HCT116 (cell line): ENCODE measurements at regions not wholly inside any gene's neighbourhood (a gene's known extent, or its start where the extent isn't known, plus 50 kb on each side); places are given as distances from the start of the nearest gene placed in this dataset.

Source experiments
- ATAC-seq: fragments of 200-7000 bp; cut with Tn5 transposase; 2 replicates; pipeline ENCODE4 v1.9.1; 2020; ENCODE audit warnings: mild to moderate bottlenecking, moderate library complexity
- BruUV-seq: library from RNA; stranded (reverse); fragments of 400-500 nt; replicated peaks from 2 replicates; lab custom pipeline; 2021; lab: Mats Ljungman, UMichigan
- CTCF ChIA-PET: fragments of 300-600 bp; sonication (Branson Sonifier 250); formaldehyde crosslinking; loops from one replicate; lab custom pipeline; 2021; ENCODE audit warnings: antibody characterized with exemption; lab: Charles Lee
- POLR2A ChIA-PET: fragments of 300-600, 350-600 bp; sonication (Branson Sonifier 250); formaldehyde crosslinking; loops from one replicate; lab custom pipeline; 2021; ENCODE audit warnings: antibody characterized with exemption; lab: Charles Lee
- RAD21 ChIA-PET, 2 experiments: fragments of 300-600 bp; sonication (Branson Sonifier 250); formaldehyde crosslinking; loops; one replicate each; lab custom pipeline; 2023; ENCODE audit warnings: low total read pairs in 2 of 2; ENCODE audit not compliant: uncharacterized antibody in 2 of 2, unreplicated experiment in 2 of 2, low non-redundant PET in 1 of 2; lab: Charles Lee
- DNase-seq: peaks from one replicate; pipeline ENCODE4 v3.0.0-alpha.2; 2010; ENCODE audit warnings: low read depth, low spot score
- H2AFZ ChIP-seq: fragments of 200-600 bp; shearing (Covaris generic), sonication (generic); 2 replicates; pipeline ENCODE4 v1.6.1; 2017; ENCODE audit warnings: low read depth, mixed run types, mixed read lengths, antibody characterized with exemption, low read length; ENCODE audit not compliant: poor library complexity, severe bottlenecking
- H3K27ac ChIP-seq: 2 replicates; pipeline ENCODE4 v1.5.1; 2012; ENCODE audit warnings: low read depth, low read length
- H3K27me3 ChIP-seq: fragments of 200-600 bp; sonication (generic); 2 replicates; pipeline ENCODE4 v1.6.1; 2016; ENCODE audit warnings: mixed run types, low read length, mixed read lengths; ENCODE audit not compliant: insufficient read depth
- H3K36me3 ChIP-seq, 2 experiments: fragments of 200-500 bp in 1 of 2; fragments of 200-600 bp in 1 of 2; sonication (Bioruptor generic) in 1 of 2; sonication (generic) in 1 of 2; 2 replicates each; pipeline versions ENCODE4 v1.5.1 to v1.6.1; 2014 to 2016; ENCODE audit warnings: low read length in 2 of 2, inconsistent platforms in 1 of 2, mixed read lengths in 1 of 2, mixed run types in 1 of 2; ENCODE audit not compliant: insufficient read depth in 2 of 2, control insufficient read depth in 1 of 2
- H3K4me1 ChIP-seq, 2 experiments: fragments of 200-600 bp in 1 of 2; sonication (generic) in 1 of 2; 2 replicates each; pipeline versions ENCODE4 v1.5.1 to v1.6.1; 2012 to 2017; ENCODE audit warnings: low read length in 2 of 2, inconsistent platforms in 1 of 2, mild to moderate bottlenecking in 1 of 2, mixed read lengths in 1 of 2, mixed run types in 1 of 2, moderate library complexity in 1 of 2; ENCODE audit not compliant: insufficient read depth in 2 of 2, control insufficient read depth in 1 of 2
- H3K4me2 ChIP-seq: fragments of 200-600 bp; sonication (generic); 2 replicates; pipeline ENCODE4 v1.6.1; 2017; ENCODE audit warnings: mixed run types, low read length, mixed read lengths
- H3K4me3 ChIP-seq, 2 experiments: fragments of 200-600 bp in 1 of 2; sonication (generic) in 1 of 2; replicated peaks in 1 of 2; 2 replicates each; pipeline ENCODE4 v1.5.1; 2011 to 2016; ENCODE audit warnings: low read length in 2 of 2, control low read depth in 1 of 2, low read depth in 1 of 2, mild to moderate bottlenecking in 1 of 2, mixed read lengths in 1 of 2, mixed run types in 1 of 2
- H3K79me2 ChIP-seq: fragments of 200-600 bp; sonication (generic); 2 replicates; pipeline ENCODE4 v1.6.1; 2017; ENCODE audit warnings: mild to moderate bottlenecking, mixed run types, low read length, moderate library complexity, mixed read lengths; ENCODE audit not compliant: insufficient read depth
- H3K9ac ChIP-seq: fragments of 200-600 bp; sonication (generic); 2 replicates; pipeline ENCODE4 v1.6.1; 2016; ENCODE audit warnings: low read length, mixed read lengths
- H3K9me2 ChIP-seq: fragments of 200-600 bp; sonication (generic), shearing (Covaris generic); 2 replicates; pipeline ENCODE4 v1.6.1; 2017; ENCODE audit warnings: mixed run types, mild to moderate bottlenecking, moderate library complexity; ENCODE audit not compliant: insufficient read depth
- H3K9me3 ChIP-seq, 2 experiments: fragments of 200-500 bp in 1 of 2; fragments of 200-600 bp in 1 of 2; sonication (Bioruptor generic) in 1 of 2; sonication (generic) in 1 of 2; 2 replicates each; pipeline ENCODE4 v1.6.1; 2014 to 2017; ENCODE audit warnings: low read length in 2 of 2, mixed read lengths in 2 of 2, inconsistent platforms in 1 of 2, low read depth in 1 of 2, mild to moderate bottlenecking in 1 of 2, mixed run types in 1 of 2, moderate library complexity in 1 of 2; ENCODE audit not compliant: control insufficient read depth in 1 of 2, insufficient read depth in 1 of 2
- H4K20me1 ChIP-seq: fragments of 200-600 bp; sonication (generic), shearing (Covaris generic); 2 replicates; pipeline ENCODE4 v1.6.1; 2017; ENCODE audit warnings: mixed run types, mild to moderate bottlenecking, moderate library complexity; ENCODE audit not compliant: insufficient read depth
- CBX3 ChIP-seq: IDR thresholded peaks from 2 replicates; pipeline ENCODE4 v1.6.1; 2012; ENCODE audit warnings: low read depth
- ELF1 ChIP-seq: IDR thresholded peaks from 2 replicates; pipeline ENCODE4 v1.6.1; 2012; ENCODE audit warnings: low read depth, borderline replicate concordance
- FOSL1 ChIP-seq: IDR thresholded peaks from 2 replicates; pipeline ENCODE4 v1.6.1; 2012; ENCODE audit warnings: low read depth
- POLR2AphosphoS5 ChIP-seq: IDR thresholded peaks from 2 replicates; pipeline ENCODE4 v1.6.1; 2011; ENCODE audit warnings: mild to moderate bottlenecking, low read depth, low read length, moderate library complexity
- RAD21 ChIP-seq: IDR thresholded peaks from 2 replicates; pipeline ENCODE4 v1.6.1; 2012; ENCODE audit warnings: low read depth, mild to moderate bottlenecking
- ZFX ChIP-seq: fragments of 450-650 bp; IDR thresholded peaks from 2 replicates; pipeline ENCODE4 v1.6.1; 2017
- ZNF274 ChIP-seq: fragments of 200-500 bp; sonication (Bioruptor generic); IDR thresholded peaks from 2 replicates; pipeline ENCODE4 v1.6.1; 2014; ENCODE audit warnings: mild to moderate bottlenecking, low read depth, low read length, inconsistent platforms
- intact Hi-C: fragments of 100-400 bp; cut with micrococcal nuclease; formaldehyde crosslinking; loops from 2 replicates; pipeline ENCODE4 v1.10.0; 2022
- TF ChIP-seq, protein P1 (sequence below): IDR thresholded peaks from 2 replicates; pipeline ENCODE4 v1.6.1; 2012

DNA sequence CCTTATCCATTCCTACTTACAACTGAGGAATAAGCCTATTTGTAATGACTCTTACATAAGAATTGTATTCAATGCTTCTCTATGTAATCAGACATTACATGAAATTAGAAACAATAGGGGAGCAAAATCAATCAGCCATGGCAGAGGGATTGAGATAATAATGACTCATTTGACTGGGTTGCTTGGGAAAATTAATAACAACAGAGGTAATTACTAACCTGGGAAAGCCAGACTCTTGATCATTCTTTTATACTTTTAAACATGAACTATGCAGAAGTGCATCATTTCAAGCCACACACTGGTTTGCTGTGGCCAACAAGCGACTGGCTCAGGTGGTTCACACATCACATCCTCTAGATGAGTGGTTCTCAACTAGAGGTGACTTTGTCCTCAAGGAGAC is 126.3 kb upstream of the CRBN start:
- no peaks in the 10 kb centered on the region for H3K27me3 ChIP-seq
- H3K27ac ChIP-seq: no peak overlapping the region
- intact Hi-C loops: no loop called here
- DNase-seq (no peak), ATAC-seq (no peak)
- H3K36me3 ChIP-seq: no peaks in the 10 kb centered on the region
- H2AFZ ChIP-seq: no peak overlapping the region
- no peaks in the 10 kb centered on the region for H4K20me1 ChIP-seq
- no peak overlapping the region for H3K4me2 ChIP-seq
- peaks cover 0 to 8% of the 10 kb centered on the region in 2 experiments; a peak in 2 of 4 replicates for H3K9me3 ChIP-seq
- TF ChIP-seq CBX3: no peak
- TF ChIP-seq POLR2AphosphoS5: no peak
- TF ChIP-seq, protein P1, sequence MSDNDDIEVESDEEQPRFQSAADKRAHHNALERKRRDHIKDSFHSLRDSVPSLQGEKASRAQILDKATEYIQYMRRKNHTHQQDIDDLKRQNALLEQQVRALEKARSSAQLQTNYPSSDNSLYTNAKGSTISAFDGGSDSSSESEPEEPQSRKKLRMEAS: no peak
- no peak for TF ChIP-seq ELF1
- no peaks in the 10 kb centered on the region for H3K4me1 ChIP-seq
- ChIA-PET RAD21 (no interaction called here), CTCF (no interaction called here), POLR2A (no interaction called here)
- no TSS peak for BruUV-seq
- no peak overlapping the region for H3K4me3 ChIP-seq
- H3K9me2 ChIP-seq: no peaks in the 10 kb centered on the region
- H3K9ac ChIP-seq: no peak overlapping the region
- no peaks in the 10 kb centered on the region for H3K79me2 ChIP-seq

DNA sequence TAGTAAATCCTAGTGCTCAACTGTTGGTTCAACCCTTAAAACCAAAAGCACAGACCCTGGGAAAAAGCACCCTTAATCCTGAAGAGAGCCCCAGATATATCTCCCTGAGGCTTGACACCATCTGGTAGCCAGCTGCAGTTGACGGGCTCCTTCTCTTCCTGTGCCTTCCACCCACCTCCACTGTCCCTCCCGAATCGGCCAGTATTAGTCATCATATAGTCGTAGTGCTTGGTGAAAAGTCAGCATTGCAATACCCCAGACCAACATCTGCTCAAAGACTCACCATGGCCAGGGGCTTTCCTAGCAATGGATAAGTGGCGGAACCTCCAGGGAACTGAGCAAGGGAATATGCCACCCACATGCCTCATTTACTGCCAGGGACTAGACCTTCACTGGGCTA is 125.6 kb upstream of the CRBN start:
- Histone ChIP-seq H3K27ac (no peak overlapping the region), H3K4me2 (no peak overlapping the region), H3K9ac (no peak overlapping the region), H3K9me2 (no peaks in the 10 kb centered on the region), H3K4me3 (no peak overlapping the region), H4K20me1 (no peaks in the 10 kb centered on the region), H3K9me3 (peaks cover 0 to 8% of the 10 kb centered on the region in 2 experiments; a peak in 2 of 4 replicates), H3K27me3 (no peaks in the 10 kb centered on the region), H2AFZ (no peak overlapping the region), H3K79me2 (no peaks in the 10 kb centered on the region), H3K4me1 (no peaks in the 10 kb centered on the region), H3K36me3 (no peaks in the 10 kb centered on the region)
- BruUV-seq: no TSS peak
- TF ChIP-seq ELF1: no peak
- TF ChIP-seq RAD21: no peak
- TF ChIP-seq ZNF274: no peak
- TF ChIP-seq ZFX: no peak
- TF ChIP-seq FOSL1: no peak
- ATAC-seq: no peak
- no peak for DNase-seq
- ChIA-PET CTCF (no interaction called here), RAD21 (no interaction called here), POLR2A (no interaction called here)
- intact Hi-C loops: no loop called here
